Fibroblast of lung (primary cell): ENCODE measurements at regions not wholly inside any gene's neighbourhood (a gene's known extent, or its start where the extent isn't known, plus 50 kb on each side); places are given as distances from the start of the nearest gene placed in this dataset.

Experiments used
- DNase-seq, 2 donors: peaks; one replicate each; pipeline versions ENCODE4 v3.0.0 to v3.0.0-alpha.2; 2010; ENCODE audit warnings: low read depth in 2 of 2
- H2AFZ ChIP-seq: 2 replicates; pipeline ENCODE4 v1.5.1; 2012; ENCODE audit warnings: low read length, control low read depth, inconsistent platforms
- H3K27ac ChIP-seq: 2 replicates; pipeline ENCODE4 v1.5.1; 2011; ENCODE audit warnings: low read length, control low read depth; ENCODE audit not compliant: insufficient read depth
- H3K27me3 ChIP-seq: 2 replicates; pipeline ENCODE4 v1.5.1; 2011; ENCODE audit warnings: mild to moderate bottlenecking, low read length; ENCODE audit not compliant: control insufficient read depth, insufficient read depth
- H3K36me3 ChIP-seq: 2 replicates; pipeline ENCODE4 v1.5.1; 2011; ENCODE audit warnings: low read length; ENCODE audit not compliant: control insufficient read depth, insufficient read depth
- H3K4me1 ChIP-seq: 2 replicates; pipeline ENCODE4 v1.5.1; 2011; ENCODE audit warnings: low read length; ENCODE audit not compliant: control insufficient read depth, insufficient read depth; ENCODE audit errors: extremely low read depth
- H3K4me2 ChIP-seq: 2 replicates; pipeline ENCODE4 v1.5.1; 2011; ENCODE audit warnings: low read length, control low read depth; ENCODE audit not compliant: insufficient read depth; ENCODE audit errors: extremely low read depth
- H3K4me3 ChIP-seq, 4 experiments: fragments of 200-600 bp in 1 of 4; sonication (generic) in 1 of 4; replicated peaks in 1 of 4; 2 replicates each; pipeline ENCODE4 v1.5.1; 2011 to 2016; ENCODE audit warnings: low read length in 4 of 4, low read depth in 3 of 4, mild to moderate bottlenecking in 3 of 4, control low read depth in 2 of 4, inconsistent platforms in 1 of 4, mixed read lengths in 1 of 4; ENCODE audit not compliant: insufficient read depth in 1 of 4; ENCODE audit errors: control extremely low read depth in 1 of 4
- H3K79me2 ChIP-seq: 2 replicates; pipeline ENCODE4 v1.5.1; 2012; ENCODE audit warnings: mild to moderate bottlenecking, low read length, inconsistent platforms; ENCODE audit not compliant: control insufficient read depth, insufficient read depth
- H3K9ac ChIP-seq: 2 replicates; pipeline ENCODE4 v1.5.1; 2011; ENCODE audit warnings: mild to moderate bottlenecking, low read length, control low read depth; ENCODE audit not compliant: insufficient read depth
- H3K9me3 ChIP-seq: 2 replicates; pipeline ENCODE4 v1.5.1; 2012; ENCODE audit warnings: low read depth, low read length; ENCODE audit not compliant: control insufficient read depth, insufficient read depth
- H4K20me1 ChIP-seq: 2 replicates; pipeline ENCODE4 v1.5.1; 2011; ENCODE audit warnings: low read length; ENCODE audit not compliant: control insufficient read depth, insufficient read depth; ENCODE audit errors: extremely low read depth
- EZH2 ChIP-seq: IDR thresholded peaks from 2 replicates; pipeline ENCODE4 v1.5.1; 2012; ENCODE audit warnings: low read length, control low read depth, mild to moderate bottlenecking; ENCODE audit errors: missing control alignments
- TF ChIP-seq, protein P1 (sequence below), 2 donors: IDR thresholded peaks in 1 of 2; conservative IDR thresholded peaks in 1 of 2; 1 replicate in 1 of 2; 2 replicates in 1 of 2; pipeline ENCODE4 v1.5.1; 2011 to 2012; ENCODE audit warnings: low read length in 2 of 2, control low read depth in 1 of 2, inconsistent platforms in 1 of 2, low read depth in 1 of 2, mild to moderate bottlenecking in 1 of 2

DNA sequence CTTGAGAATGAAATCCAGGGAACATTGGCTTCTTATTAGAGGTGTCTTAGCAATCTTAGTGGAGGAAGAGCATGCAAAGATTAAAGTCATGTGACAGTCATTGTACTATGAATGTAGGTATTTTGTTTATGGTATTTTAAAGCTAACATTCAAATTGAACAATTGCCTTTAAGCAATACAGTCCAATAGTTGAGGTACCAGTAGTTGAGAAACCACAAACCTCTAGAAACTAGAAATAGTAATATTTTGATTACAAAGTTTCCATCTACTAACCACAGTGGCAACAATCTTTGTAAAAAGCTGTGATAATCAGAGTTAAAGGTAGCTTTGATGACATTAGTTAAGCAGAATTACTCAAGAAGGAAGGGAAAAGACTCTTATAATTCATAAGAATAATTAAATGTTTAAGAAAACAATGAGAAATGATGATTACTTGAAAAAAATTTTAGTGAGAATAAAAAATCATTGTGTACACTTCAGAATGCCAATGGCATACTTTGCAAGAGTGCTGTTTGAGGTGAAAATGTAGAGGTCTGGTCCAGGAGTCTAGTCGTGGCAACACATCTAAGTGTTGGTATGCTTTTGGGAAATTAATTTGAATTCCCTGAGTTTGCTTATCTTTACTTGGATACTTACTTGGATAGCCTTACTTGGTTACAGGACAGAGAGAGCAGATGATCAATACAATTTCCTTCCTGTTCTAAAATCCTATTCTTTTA, 104.9 kb upstream of the PTGFR start:
- no peaks in the 10 kb centered on the region for H4K20me1 ChIP-seq
- H3K9ac ChIP-seq, result no peak overlapping the region
- H3K27me3 ChIP-seq, result no peaks in the 10 kb centered on the region
- H2AFZ ChIP-seq, result no peak overlapping the region
- TF ChIP-seq, protein P1, sequence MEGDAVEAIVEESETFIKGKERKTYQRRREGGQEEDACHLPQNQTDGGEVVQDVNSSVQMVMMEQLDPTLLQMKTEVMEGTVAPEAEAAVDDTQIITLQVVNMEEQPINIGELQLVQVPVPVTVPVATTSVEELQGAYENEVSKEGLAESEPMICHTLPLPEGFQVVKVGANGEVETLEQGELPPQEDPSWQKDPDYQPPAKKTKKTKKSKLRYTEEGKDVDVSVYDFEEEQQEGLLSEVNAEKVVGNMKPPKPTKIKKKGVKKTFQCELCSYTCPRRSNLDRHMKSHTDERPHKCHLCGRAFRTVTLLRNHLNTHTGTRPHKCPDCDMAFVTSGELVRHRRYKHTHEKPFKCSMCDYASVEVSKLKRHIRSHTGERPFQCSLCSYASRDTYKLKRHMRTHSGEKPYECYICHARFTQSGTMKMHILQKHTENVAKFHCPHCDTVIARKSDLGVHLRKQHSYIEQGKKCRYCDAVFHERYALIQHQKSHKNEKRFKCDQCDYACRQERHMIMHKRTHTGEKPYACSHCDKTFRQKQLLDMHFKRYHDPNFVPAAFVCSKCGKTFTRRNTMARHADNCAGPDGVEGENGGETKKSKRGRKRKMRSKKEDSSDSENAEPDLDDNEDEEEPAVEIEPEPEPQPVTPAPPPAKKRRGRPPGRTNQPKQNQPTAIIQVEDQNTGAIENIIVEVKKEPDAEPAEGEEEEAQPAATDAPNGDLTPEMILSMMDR (conservative IDR thresholded peaks at IDR 0.05 in 1 of 2, IDR thresholded peaks at IDR 0.05 in 1 of 2; ENCODE audit: low read depth in 1 of 2, low read length in 2 of 2), result no peak
- no peak for TF ChIP-seq EZH2
- no peak overlapping the region for H3K4me3 ChIP-seq
- H3K79me2 ChIP-seq, result no peaks in the 10 kb centered on the region
- no peak overlapping the region for H3K4me2 ChIP-seq
- H3K4me1 ChIP-seq, result no peaks in the 10 kb centered on the region
- no peak overlapping the region for H3K27ac ChIP-seq
- peak in 1 of 2 donors; percentile 6 for DNase-seq
- H3K36me3 ChIP-seq, result no peaks in the 10 kb centered on the region
- no peaks in the 10 kb centered on the region for H3K9me3 ChIP-seq

DNA sequence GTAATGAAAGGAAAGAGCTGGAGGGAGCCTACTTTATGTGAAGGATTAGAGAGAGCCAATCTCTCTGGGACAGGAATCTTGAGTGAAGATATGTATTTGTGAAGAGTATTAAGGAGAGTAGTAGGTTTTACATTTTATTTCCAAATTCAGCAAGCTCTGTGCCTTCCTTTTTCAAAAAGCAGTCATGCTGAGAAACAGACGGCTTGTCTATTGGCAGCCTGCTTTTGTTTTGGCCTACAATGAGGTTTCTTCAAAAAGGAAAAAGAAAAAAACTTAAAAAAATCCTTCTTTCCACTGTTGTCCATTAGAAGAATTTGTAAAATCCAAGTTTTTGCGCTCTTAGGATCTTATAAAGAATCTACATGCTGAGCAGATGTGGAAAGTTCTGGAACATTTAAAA, 103.6 kb upstream of the PTGFR start:
- H3K36me3 ChIP-seq, result no peaks in the 10 kb centered on the region

DNA sequence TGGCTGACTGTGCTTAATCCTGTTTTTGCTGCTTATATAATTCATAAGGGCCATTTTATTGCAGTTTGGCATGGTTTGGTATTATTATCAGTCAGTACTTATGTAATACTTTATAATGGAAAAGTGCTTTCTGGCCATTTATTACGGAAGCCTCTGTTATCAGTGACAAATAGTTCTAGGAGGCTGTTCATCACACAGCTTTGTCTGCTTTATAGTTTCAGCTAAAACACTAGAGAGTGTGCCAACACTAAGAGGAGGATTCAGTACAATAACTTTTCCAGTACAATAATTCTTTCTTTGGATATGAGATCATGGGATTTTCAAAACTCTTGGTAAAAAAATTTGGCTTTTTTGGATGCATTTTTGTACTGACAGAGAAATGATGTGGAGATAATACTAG, 102.9 kb upstream of the PTGFR start:
- H4K20me1 ChIP-seq, result no peaks in the 10 kb centered on the region
- no peaks in the 10 kb centered on the region for H3K27me3 ChIP-seq
- no peaks in the 10 kb centered on the region for H3K4me1 ChIP-seq
- TF ChIP-seq, protein P1 (conservative IDR thresholded peaks at IDR 0.05 in 1 of 2, IDR thresholded peaks at IDR 0.05 in 1 of 2; ENCODE audit: low read depth in 1 of 2, low read length in 2 of 2), result no peak
- TF ChIP-seq EZH2, result no peak
- H3K79me2 ChIP-seq, result no peaks in the 10 kb centered on the region
- no peaks in the 10 kb centered on the region for H3K9me3 ChIP-seq
- no peak overlapping the region for H2AFZ ChIP-seq
- H3K4me2 ChIP-seq, result no peak overlapping the region
- no peak overlapping the region for H3K27ac ChIP-seq
- no peaks in the 10 kb centered on the region for H3K36me3 ChIP-seq
- no peak overlapping the region for H3K4me3 ChIP-seq
- DNase-seq, result peak in 1 of 2 donors; percentile 72
- H3K9ac ChIP-seq, result no peak overlapping the region

More for the DNA sequence above, 103.6 kb upstream of the PTGFR start:
- Histone ChIP-seq H3K4me1 (no peaks in the 10 kb centered on the region), H3K4me3 (no peak overlapping the region), H3K79me2 (no peaks in the 10 kb centered on the region), H3K27ac (no peak overlapping the region), H3K27me3 (no peaks in the 10 kb centered on the region), H3K4me2 (no peak overlapping the region), H4K20me1 (no peaks in the 10 kb centered on the region), H2AFZ (no peak overlapping the region), H3K9ac (no peak overlapping the region), H3K9me3 (no peaks in the 10 kb centered on the region)
- TF ChIP-seq, protein P1 (conservative IDR thresholded peaks at IDR 0.05 in 1 of 2, IDR thresholded peaks at IDR 0.05 in 1 of 2; ENCODE audit: low read depth in 1 of 2, low read length in 2 of 2), result no peak
- TF ChIP-seq EZH2, result no peak
- no peak for DNase-seq
